GM20000 (cell line): ENCODE measurements at regions not wholly inside any gene's neighbourhood (a gene's known extent, or its start where the extent isn't known, plus 50 kb on each side); places are given as distances from the start of the nearest gene placed in this dataset.

ENCODE experiments used
- DNase-seq: peaks from one replicate; pipeline ENCODE4 v3.0.0; 2012; ENCODE audit warnings: low spot score
- TF ChIP-seq, protein P1 (sequence below): IDR thresholded peaks from 2 replicates; pipeline ENCODE4 v1.5.1; 2012; ENCODE audit warnings: mild to moderate bottlenecking, control low read depth; ENCODE audit errors: extremely low read depth, missing control alignments

DNA sequence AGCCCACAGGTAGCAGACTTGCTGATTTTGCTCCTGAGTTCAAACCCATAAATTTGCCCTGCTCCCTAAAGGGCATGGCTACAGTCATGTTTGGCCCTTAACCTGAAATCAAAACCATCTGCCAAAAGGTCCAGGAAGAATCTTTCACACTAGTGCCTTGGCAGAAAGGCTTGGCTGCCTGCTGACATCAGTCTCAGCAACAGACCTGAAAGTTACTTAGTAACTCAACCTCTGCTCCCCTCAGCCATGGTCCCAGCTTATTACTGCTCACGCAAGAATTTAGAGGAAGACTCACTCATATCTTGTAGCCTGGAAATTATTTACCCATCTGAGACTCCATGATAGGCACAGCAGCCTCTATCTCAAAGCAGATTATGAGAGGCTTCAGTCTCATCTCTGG, 98.0 kb upstream of the KIF2B start:
- TF ChIP-seq, protein P1, sequence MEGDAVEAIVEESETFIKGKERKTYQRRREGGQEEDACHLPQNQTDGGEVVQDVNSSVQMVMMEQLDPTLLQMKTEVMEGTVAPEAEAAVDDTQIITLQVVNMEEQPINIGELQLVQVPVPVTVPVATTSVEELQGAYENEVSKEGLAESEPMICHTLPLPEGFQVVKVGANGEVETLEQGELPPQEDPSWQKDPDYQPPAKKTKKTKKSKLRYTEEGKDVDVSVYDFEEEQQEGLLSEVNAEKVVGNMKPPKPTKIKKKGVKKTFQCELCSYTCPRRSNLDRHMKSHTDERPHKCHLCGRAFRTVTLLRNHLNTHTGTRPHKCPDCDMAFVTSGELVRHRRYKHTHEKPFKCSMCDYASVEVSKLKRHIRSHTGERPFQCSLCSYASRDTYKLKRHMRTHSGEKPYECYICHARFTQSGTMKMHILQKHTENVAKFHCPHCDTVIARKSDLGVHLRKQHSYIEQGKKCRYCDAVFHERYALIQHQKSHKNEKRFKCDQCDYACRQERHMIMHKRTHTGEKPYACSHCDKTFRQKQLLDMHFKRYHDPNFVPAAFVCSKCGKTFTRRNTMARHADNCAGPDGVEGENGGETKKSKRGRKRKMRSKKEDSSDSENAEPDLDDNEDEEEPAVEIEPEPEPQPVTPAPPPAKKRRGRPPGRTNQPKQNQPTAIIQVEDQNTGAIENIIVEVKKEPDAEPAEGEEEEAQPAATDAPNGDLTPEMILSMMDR: no peak
- DNase-seq: no peak

DNA sequence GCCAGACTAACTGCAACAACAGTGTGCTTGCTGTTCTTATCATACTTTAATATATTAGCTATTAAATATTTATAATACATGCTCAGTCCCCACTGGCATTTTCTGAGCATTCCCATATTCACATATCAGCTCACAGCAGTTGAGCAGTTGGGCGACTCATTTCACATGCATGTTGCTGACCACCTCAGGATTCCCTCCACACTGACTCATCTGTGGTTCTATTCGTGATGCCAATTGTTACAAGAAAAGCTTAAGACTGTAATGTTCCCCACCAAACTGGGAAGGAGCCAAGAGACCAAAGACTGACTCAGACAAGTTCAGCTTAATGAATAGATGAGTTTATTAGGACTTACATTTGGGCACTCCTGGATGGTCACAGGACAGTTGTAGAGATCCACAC, 100.3 kb upstream of the KIF2B start:
- TF ChIP-seq, protein P1: no peak
- DNase-seq: no peak

DNA sequence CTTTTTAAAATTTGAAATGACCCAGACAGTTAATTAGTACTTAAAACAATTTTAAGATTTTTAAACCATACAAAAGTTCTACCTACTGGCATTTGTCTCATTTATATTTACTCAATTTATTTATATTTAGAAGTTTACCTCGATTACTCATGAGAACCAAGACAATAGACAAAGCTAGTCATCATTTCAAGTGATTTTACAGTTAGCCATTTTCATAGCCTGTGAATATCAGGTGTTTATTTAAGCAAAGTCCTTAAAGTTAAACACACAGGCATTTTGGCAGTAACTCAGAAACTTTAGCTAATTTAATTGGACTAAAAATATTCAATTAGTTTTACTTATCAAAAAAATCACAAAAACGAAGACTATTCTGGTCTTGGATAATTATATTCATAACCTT, 101.6 kb upstream of the KIF2B start:
- TF ChIP-seq, protein P1: no peak
- no peak for DNase-seq

DNA sequence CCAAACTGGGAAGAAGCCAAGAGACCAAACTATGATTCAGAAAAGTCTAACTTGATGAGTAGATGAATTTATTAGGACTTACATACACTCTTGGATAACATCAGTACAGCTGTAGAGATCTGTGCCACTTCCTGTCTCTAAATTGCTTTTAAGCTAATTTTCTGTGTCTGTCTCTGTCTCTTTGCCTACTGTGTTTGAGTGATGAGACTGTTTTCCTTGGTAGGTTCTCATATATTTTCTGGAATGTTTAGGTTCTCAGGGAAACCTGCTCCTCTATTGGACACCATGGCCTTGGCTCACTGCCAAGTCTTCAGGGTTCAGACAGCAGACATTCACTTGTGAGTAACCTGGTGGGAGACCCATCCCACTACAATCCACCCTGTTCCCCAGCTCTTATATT, 103.5 kb upstream of the KIF2B start:
- TF ChIP-seq, protein P1: no peak
- no peak for DNase-seq

DNA sequence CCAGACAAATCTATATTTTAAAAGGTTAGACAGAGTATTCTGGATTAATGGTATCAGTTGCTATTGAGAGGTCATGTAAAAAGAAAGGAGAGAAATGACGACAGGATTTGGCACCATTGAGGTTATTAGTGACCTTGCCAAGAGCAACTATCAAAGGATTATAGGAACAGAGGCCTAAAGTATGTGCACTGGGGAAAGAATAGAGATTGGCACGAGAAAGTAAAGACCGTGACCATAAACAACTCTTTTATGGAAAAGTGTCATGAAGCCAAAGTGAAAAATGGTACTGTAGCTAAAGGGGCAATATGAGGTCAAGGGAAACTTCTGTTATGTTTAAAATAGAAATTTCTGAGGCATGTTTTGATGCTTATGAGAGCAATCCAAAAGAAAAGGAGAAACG, 115.2 kb upstream of the KIF2B start:
- TF ChIP-seq, protein P1: no peak
- no peak for DNase-seq

DNA sequence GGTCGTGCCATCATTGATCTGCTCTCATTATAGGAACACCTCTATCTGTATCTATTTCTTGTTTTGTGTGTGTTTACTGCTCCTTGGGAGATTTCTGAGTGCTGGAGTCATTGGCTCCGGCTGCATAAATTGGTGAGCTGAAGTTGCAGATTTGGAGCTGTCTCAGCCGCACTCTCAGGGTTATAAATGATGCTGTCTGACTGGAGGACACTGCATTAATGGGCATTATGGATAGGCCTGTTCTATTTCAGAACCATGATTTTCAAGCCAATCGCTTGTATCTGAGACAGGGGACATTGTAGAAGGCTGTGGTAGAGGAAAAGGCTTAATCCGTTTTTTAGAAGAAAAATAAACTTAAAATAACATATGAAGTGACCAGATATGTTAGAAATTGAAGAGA, 126.4 kb upstream of the KIF2B start:
- TF ChIP-seq, protein P1: no peak
- DNase-seq: no peak

DNA sequence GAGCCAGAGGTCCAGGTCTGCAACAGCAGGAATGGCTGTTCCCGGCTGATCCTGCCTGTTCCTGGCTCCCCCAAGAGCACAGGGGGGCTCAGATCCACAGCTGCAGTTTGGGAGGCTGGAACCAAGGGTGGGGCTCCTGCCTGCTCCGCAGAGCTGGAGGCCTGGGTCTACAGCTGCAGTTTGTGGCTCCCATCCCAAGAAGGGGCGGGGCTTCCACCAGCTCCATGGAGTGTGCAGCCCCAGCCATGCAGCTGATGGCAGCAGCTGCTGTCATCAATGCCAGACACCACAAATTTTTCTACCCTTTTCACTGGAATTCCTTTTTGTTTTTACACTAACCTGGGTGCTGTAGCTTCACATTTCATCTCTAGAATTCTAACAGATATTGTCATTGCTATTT, 135.4 kb upstream of the KIF2B start:
- TF ChIP-seq, protein P1: no peak
- no peak for DNase-seq
